Prostate gland (tissue), 2 donors: ENCODE measurements at regions not wholly inside any gene's neighbourhood (a gene's known extent, or its start where the extent isn't known, plus 50 kb on each side); places are given as distances from the start of the nearest gene placed in this dataset.

ENCODE experiments used
- DNase-seq: peaks from one replicate; pipeline ENCODE4 v3.0.0-alpha.2; 2019; ENCODE audit warnings: low spot score
- H3K27ac ChIP-seq, 2 donors: fragments of 200-600 bp; sonication (generic); 2 replicates each; pipeline ENCODE4 v1.5.1; 2017 to 2019
- H3K27me3 ChIP-seq: fragments of 200-600 bp; sonication (generic); replicated peaks from 2 replicates; pipeline ENCODE4 v1.5.1; 2019; ENCODE audit not compliant: insufficient read depth
- H3K36me3 ChIP-seq, 2 donors: fragments of 200-600 bp; sonication (generic); 1 replicate in 1 of 2; 2 replicates in 1 of 2; pipeline versions ENCODE4 v1.5.1 to v1.8.1; 2017 to 2019
- H3K4me1 ChIP-seq: fragments of 200-600 bp; sonication (generic); replicated peaks from 2 replicates; pipeline ENCODE4 v1.5.1; 2019
- H3K4me3 ChIP-seq, 2 donors: fragments of 200-600 bp; sonication (generic); 2 replicates each; pipeline ENCODE4 v1.5.1; 2017 to 2019
- H3K9me3 ChIP-seq: fragments of 200-600 bp; sonication (generic); 2 replicates; pipeline ENCODE4 v1.5.1; 2017
- POLR2A ChIP-seq: fragments of 450-650 bp; IDR thresholded peaks from one replicate; pipeline ENCODE4 v1.6.1; 2016; ENCODE audit warnings: antibody characterized with exemption, mild to moderate bottlenecking
- POLR2AphosphoS5 ChIP-seq: sonication (generic); formaldehyde crosslinking; IDR thresholded peaks from one replicate; pipeline ENCODE4 v1.6.1; 2017; ENCODE audit warnings: antibody characterized with exemption
- WGBS: methylation state at CpG from one replicate; pipeline ENCODE4 v1.1.5; 2018; 5-methylcytosine and 5-hydroxymethylcytosine counted together
- intact Hi-C: fragments of 100-400 bp; cut with DNase I; formaldehyde crosslinking; loops from one replicate; pipeline ENCODE4 v1.14.2; 2022
- TF ChIP-seq, protein P1 (sequence below), 4 experiments: fragments of 200-600 bp in 2 of 4; fragments of 450-650 bp in 2 of 4; sonication (generic) in 2 of 4; IDR thresholded peaks; 1 replicate in 3 of 4; 2 replicates in 1 of 4; pipeline ENCODE4 v1.5.1; 2016 to 2019; ENCODE audit warnings: antibody characterized with exemption in 4 of 4, mild to moderate bottlenecking in 2 of 4, moderate library complexity in 2 of 4

DNA sequence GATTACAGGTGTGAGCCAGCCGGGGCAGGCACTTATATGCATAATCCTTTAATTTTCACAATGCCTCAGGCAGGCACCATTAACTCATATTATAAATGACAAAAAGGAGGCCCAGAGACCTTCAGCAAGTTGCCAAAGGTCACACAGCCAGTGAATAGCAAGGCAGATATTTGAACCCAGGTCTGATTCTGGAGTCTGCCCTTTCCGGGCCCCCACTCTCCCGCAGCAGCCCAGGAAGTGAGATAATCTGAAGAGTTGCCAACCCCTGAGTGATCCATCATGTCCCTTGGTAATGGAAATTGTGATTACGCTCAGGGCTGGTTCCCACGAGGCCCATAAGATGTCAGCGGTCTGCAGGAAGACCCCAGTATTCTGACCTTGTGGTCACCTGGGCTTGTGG is 95.3 kb upstream of the MED13L start:
- Histone ChIP-seq H3K4me1 (no peaks in the 10 kb centered on the region), H3K36me3 (no peaks in the 10 kb centered on the region), H3K27me3 (no peaks in the 10 kb centered on the region), H3K9me3 (no peaks in the 10 kb centered on the region), H3K27ac (no peak overlapping the region), H3K4me3 (no peak overlapping the region)
- TF ChIP-seq, protein P1, sequence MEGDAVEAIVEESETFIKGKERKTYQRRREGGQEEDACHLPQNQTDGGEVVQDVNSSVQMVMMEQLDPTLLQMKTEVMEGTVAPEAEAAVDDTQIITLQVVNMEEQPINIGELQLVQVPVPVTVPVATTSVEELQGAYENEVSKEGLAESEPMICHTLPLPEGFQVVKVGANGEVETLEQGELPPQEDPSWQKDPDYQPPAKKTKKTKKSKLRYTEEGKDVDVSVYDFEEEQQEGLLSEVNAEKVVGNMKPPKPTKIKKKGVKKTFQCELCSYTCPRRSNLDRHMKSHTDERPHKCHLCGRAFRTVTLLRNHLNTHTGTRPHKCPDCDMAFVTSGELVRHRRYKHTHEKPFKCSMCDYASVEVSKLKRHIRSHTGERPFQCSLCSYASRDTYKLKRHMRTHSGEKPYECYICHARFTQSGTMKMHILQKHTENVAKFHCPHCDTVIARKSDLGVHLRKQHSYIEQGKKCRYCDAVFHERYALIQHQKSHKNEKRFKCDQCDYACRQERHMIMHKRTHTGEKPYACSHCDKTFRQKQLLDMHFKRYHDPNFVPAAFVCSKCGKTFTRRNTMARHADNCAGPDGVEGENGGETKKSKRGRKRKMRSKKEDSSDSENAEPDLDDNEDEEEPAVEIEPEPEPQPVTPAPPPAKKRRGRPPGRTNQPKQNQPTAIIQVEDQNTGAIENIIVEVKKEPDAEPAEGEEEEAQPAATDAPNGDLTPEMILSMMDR (IDR thresholded peaks at IDR 0.05): no peak
- TF ChIP-seq POLR2A (no peak), POLR2AphosphoS5 (no peak)
- intact Hi-C loops: no loop called here
- DNase-seq: no peak
- WGBS: 80% methylated on average over 6 of the region's 6 CpGs

DNA sequence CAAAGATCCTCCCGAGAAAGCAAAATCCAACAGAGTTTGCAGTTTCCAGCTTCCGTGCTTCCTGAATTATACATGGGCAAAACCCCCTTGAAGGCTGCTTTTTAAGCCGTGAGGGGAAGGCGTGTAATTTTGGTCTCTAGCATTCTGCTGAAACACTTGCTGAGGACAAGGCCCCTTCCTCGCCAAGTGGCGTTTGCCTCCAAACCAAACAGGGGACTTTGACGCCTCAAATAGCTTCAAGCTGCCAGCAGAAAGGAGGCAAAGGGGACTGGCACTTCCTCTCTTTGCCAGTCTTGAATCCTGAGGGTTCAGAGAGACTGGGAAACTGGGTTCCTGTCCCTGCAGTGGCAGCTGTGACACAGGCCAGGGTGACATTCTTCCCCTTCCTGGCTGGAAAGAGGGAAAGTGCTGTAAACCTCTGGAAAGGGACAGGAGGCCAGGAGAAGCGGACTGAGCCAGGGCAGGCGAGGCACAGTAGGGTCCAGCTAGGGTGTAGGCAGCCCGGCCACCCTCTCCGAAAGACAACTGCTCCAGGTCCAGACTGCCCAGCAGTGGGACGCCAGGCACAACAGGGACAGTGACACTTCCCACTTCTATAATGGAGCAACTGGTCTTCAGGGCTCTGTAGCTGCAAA is 96.2 kb upstream of the MED13L start:
- Histone ChIP-seq H3K36me3 (no peaks in the 10 kb centered on the region), H3K9me3 (no peaks in the 10 kb centered on the region), H3K27ac (no peak overlapping the region), H3K27me3 (no peaks in the 10 kb centered on the region), H3K4me1 (no peaks in the 10 kb centered on the region), H3K4me3 (no peak overlapping the region)
- no peak for DNase-seq
- intact Hi-C loops: no loop called here
- TF ChIP-seq POLR2A: no peak
- no peak for TF ChIP-seq POLR2AphosphoS5
- TF ChIP-seq, protein P1 (IDR thresholded peaks at IDR 0.05): no peak
- 71% methylated on average over 12 of the region's 12 CpGs for WGBS

DNA sequence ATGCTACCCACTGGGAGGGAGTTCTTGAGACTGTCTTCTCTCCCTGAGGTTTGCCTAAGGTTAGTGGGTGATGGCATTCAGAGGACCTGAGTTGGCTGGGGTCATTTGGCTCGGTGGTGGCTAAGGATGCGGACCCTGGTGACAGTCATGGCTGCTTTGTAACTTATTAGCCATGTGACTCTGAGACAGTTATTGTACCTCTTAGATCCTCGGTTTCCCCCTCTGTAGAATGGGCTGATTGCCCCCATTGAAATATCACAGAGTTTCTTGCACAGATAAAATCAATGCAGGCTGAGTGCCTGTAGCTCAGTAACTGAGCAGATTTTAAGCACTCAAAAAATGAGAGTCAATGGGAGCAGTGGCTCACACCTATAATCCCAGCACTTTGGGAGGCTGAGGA is 96.7 kb upstream of the MED13L start:
- intact Hi-C loops: no loop called here
- no peak for DNase-seq
- no peaks in the 10 kb centered on the region for H3K4me1 ChIP-seq
- no peak overlapping the region for H3K27ac ChIP-seq
- H3K36me3 ChIP-seq: no peaks in the 10 kb centered on the region
- no peak overlapping the region for H3K4me3 ChIP-seq
- H3K27me3 ChIP-seq: no peaks in the 10 kb centered on the region
- no peaks in the 10 kb centered on the region for H3K9me3 ChIP-seq
- WGBS: 95% methylated on average over 3 of the region's 3 CpGs
- TF ChIP-seq, protein P1 (IDR thresholded peaks at IDR 0.05): no peak
- TF ChIP-seq POLR2AphosphoS5 (no peak), POLR2A (no peak)

DNA sequence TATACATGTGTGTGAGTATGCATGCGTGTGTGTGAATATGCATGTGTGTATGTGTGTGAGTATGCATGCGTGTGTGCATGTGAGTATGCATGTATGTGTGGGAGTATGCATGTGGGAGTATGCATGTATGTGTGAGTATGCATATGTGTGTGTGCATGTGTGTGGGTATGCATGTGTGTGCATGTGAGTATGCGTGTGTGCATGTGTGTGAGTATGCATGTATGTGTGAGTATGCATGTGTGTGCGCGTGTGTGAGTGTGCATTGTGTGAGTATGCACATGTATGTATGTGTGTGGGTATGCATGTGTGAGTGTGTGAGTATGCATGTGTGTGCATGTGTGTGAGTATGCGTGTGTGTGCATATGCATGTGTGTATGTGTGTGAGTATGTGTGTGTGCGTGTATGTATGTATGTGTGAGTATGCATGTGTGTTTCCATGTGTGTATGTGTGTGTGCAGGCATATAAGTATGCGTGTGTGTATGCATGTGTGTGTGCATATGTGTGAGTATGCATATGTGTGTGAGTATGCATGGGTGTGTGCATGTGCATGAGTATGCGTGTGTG is 97.9 kb upstream of the MED13L start:
- Histone ChIP-seq H3K27me3 (no peaks in the 10 kb centered on the region), H3K4me3 (no peak overlapping the region), H3K27ac (no peak overlapping the region), H3K4me1 (no peaks in the 10 kb centered on the region), H3K36me3 (no peaks in the 10 kb centered on the region), H3K9me3 (no peaks in the 10 kb centered on the region)
- no peak for DNase-seq
- intact Hi-C loops: no loop called here
- TF ChIP-seq POLR2AphosphoS5 (no peak), POLR2A (no peak)
- TF ChIP-seq, protein P1 (IDR thresholded peaks at IDR 0.05): no peak
- WGBS: 75% methylated on average over 9 of the region's 9 CpGs
